ENCODE measurements at regions not wholly inside any gene's neighbourhood (a gene's known extent, or its start where the extent isn't known, plus 50 kb on each side); places are given as distances from the start of the nearest gene placed in this dataset.

- TF ChIP-seq CTCF (conservative IDR thresholded peaks at IDR 0.05; ENCODE audit: low read length) = no peak
- no peak for TF ChIP-seq EZH2phosphoT487 (IDR thresholded peaks at IDR 0.05; ENCODE audit: borderline replicate concordance)
These were observed 127.3 kb upstream of the PCBD1 start for GRCh38 chr10:71015674-71016073.

All from Loucy (cell line).